SK-N-SH treated with all-trans-retinoic acid at 6 μM for 48 hours (cell line): ENCODE measurements at regions not wholly inside any gene's neighbourhood (a gene's known extent, or its start where the extent isn't known, plus 50 kb on each side); places are given as distances from the start of the nearest gene placed in this dataset.

Experiments
- ARNTL ChIP-seq: fragments of 450-650 bp; formaldehyde crosslinking; IDR thresholded peaks from 2 replicates; pipeline ENCODE4 v1.5.0; 2020; ENCODE audit warnings: low read depth, mild to moderate bottlenecking, moderate library complexity, borderline replicate concordance
- ESRRG ChIP-seq: fragments of 250-450 bp; sonication (Bioruptor Pico); IDR thresholded peaks from 2 replicates; pipeline ENCODE4 v1.6.1; 2021; ENCODE audit warnings: mild to moderate bottlenecking
- GLIS3 ChIP-seq: fragments of 250-450 bp; sonication (Bioruptor Pico); IDR thresholded peaks from 2 replicates; pipeline ENCODE4 v1.5.0; 2020; ENCODE audit warnings: mild to moderate bottlenecking, moderate library complexity
- PPARA ChIP-seq: fragments of 250-450 bp; sonication (Bioruptor Pico); IDR thresholded peaks from 2 replicates; pipeline ENCODE4 v1.5.0; 2020; ENCODE audit warnings: mild to moderate bottlenecking, borderline replicate concordance
- TOX ChIP-seq: fragments of 250-450 bp; sonication (Bioruptor Pico); IDR thresholded peaks from 2 replicates; pipeline ENCODE4 v1.8.0; 2021; ENCODE audit warnings: mild to moderate bottlenecking, moderate library complexity, borderline replicate concordance
- ZFP3 ChIP-seq: fragments of 250-450 bp; sonication (Bioruptor Pico); IDR thresholded peaks from 2 replicates; pipeline ENCODE4 v1.5.0; 2020; ENCODE audit warnings: mild to moderate bottlenecking, moderate library complexity
- TF ChIP-seq, protein P1 (sequence below): fragments of 250-450 bp; sonication (Bioruptor Pico); IDR thresholded peaks from 2 replicates; pipeline ENCODE4 v1.8.0; 2020; ENCODE audit warnings: mild to moderate bottlenecking, moderate library complexity, borderline replicate concordance
- TF ChIP-seq, protein P2 (sequence below): fragments of 250-450 bp; sonication (Bioruptor Pico); IDR thresholded peaks from 2 replicates; pipeline ENCODE4 v1.8.0; 2021; ENCODE audit warnings: low read depth, mild to moderate bottlenecking, moderate library complexity, borderline replicate concordance

DNA sequence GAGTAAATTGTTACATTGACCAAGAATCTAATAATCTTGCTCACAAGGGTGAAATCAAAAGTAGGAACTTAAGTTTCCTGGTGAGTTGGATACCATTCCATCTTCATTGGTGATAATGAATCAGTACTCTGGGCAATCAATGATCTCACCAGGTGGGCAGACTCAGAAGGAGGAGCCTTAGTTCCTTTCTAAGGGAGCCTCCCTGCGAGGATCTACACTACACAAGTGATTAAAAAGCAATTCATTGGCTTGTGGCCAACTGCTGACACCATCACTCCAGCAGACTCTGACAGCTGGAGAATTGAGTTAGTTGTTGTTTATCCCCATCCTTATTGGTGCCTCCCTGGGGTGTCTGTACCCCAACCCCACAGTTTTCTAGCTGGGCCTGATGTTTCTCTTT lies 84.1 kb upstream of the VANGL1 start:
- TF ChIP-seq, protein P1, sequence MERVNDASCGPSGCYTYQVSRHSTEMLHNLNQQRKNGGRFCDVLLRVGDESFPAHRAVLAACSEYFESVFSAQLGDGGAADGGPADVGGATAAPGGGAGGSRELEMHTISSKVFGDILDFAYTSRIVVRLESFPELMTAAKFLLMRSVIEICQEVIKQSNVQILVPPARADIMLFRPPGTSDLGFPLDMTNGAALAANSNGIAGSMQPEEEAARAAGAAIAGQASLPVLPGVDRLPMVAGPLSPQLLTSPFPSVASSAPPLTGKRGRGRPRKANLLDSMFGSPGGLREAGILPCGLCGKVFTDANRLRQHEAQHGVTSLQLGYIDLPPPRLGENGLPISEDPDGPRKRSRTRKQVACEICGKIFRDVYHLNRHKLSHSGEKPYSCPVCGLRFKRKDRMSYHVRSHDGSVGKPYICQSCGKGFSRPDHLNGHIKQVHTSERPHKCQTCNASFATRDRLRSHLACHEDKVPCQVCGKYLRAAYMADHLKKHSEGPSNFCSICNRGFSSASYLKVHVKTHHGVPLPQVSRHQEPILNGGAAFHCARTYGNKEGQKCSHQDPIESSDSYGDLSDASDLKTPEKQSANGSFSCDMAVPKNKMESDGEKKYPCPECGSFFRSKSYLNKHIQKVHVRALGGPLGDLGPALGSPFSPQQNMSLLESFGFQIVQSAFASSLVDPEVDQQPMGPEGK, result no peak
- TF ChIP-seq ZFP3 (CRISPR knock-in tag) (no peak), GLIS3 (CRISPR knock-in tag) (no peak), PPARA (CRISPR knock-in tag) (no peak), ESRRG (no peak), TOX (CRISPR knock-in tag) (no peak), ARNTL (CRISPR knock-in tag) (no peak)
- TF ChIP-seq, protein P2, sequence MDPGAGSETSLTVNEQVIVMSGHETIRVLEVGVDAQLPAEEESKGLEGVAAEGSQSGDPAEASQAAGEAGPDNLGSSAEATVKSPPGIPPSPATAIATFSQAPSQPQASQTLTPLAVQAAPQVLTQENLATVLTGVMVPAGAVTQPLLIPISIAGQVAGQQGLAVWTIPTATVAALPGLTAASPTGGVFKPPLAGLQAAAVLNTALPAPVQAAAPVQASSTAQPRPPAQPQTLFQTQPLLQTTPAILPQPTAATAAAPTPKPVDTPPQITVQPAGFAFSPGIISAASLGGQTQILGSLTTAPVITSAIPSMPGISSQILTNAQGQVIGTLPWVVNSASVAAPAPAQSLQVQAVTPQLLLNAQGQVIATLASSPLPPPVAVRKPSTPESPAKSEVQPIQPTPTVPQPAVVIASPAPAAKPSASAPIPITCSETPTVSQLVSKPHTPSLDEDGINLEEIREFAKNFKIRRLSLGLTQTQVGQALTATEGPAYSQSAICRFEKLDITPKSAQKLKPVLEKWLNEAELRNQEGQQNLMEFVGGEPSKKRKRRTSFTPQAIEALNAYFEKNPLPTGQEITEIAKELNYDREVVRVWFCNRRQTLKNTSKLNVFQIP, result no peak
